Astrocyte of the spinal cord (primary cell): ENCODE measurements at regions not wholly inside any gene's neighbourhood (a gene's known extent, or its start where the extent isn't known, plus 50 kb on each side); places are given as distances from the start of the nearest gene placed in this dataset.
A peak's percentile ranks its signal among the peaks of the same experiment; 100 is the strongest.

ENCODE experiments used
- DNase-seq: peaks from one replicate; pipeline ENCODE4 v3.0.0; 2011; ENCODE audit warnings: low read depth, low spot score
- H3K4me3 ChIP-seq: 2 replicates; pipeline ENCODE4 v1.5.1; 2011; ENCODE audit warnings: low read depth, mild to moderate bottlenecking, low read length, moderate library complexity
- in situ Hi-C: cut with HindIII; loops from 2 replicates; pipeline ENCODE4 v1.10.0; 2017; ENCODE audit warnings: low sequenced_read_pairs
- TF ChIP-seq, protein P1 (sequence below): IDR thresholded peaks from 2 replicates; pipeline ENCODE4 v1.5.1; 2012; ENCODE audit warnings: low read depth, mild to moderate bottlenecking, low read length, inconsistent platforms

DNA sequence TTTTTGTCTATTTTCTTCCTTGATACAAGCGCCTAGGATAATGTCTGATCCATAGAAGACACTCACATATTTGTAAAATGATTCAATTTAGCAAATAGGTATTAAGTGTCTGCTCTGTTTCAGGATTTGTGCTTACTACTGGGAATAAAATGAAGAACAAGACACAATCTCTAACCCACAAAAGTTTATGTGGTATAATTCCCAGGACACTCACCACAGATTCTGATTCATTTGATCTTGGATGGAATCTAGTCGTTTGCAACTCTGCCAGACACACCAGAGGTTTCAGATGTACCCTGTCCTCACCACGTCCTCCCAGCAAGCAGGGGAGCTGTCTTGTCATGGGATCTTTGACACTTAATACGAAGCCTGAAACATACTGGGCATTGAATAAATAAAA is 208.3 kb downstream of the LRIG3 start:
- TF ChIP-seq, protein P1, sequence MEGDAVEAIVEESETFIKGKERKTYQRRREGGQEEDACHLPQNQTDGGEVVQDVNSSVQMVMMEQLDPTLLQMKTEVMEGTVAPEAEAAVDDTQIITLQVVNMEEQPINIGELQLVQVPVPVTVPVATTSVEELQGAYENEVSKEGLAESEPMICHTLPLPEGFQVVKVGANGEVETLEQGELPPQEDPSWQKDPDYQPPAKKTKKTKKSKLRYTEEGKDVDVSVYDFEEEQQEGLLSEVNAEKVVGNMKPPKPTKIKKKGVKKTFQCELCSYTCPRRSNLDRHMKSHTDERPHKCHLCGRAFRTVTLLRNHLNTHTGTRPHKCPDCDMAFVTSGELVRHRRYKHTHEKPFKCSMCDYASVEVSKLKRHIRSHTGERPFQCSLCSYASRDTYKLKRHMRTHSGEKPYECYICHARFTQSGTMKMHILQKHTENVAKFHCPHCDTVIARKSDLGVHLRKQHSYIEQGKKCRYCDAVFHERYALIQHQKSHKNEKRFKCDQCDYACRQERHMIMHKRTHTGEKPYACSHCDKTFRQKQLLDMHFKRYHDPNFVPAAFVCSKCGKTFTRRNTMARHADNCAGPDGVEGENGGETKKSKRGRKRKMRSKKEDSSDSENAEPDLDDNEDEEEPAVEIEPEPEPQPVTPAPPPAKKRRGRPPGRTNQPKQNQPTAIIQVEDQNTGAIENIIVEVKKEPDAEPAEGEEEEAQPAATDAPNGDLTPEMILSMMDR: no peak
- DNase-seq: peak; percentile 78
- in situ Hi-C loops: no loop called here
- no peak overlapping the region for H3K4me3 ChIP-seq

DNA sequence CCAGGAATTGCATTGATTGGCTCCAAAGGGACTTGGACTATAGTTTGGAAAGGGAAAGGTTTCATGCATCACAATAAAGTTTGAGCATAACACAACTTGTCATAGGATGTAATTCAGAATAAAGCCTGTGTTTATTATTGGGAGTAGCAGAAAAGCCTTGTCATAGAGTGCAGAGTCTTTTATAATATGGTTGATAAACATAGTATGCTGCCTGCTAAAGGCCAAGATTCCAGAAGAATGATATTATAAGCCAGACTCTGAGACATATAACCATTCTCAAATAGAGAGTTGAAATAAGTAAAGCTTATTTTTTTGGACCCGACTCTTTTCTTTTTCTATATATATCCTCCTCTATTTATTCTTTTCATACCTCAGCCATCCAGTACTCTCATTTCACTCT is 207.3 kb downstream of the LRIG3 start:
- in situ Hi-C loops: no loop called here
- no peak for DNase-seq

DNA sequence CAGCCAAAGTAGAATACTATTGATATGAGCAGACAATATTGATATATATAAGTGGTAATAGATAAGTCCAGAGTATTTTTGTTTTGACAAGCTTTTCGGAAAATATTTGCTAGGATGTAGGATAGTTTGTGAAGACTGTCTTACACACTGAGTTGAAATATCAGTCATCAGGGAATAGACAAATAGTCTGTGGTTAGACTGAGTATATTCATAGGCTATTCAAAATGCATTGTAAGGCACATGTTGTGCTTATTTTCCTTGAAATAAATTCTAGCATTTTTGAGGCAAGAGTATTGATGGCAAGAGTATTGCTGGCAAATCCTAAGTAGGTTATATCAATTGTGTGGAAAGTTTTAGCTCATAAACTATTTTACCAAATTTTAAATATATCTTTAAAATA is 201.1 kb downstream of the LRIG3 start:
- no peak overlapping the region for H3K4me3 ChIP-seq
- in situ Hi-C loops: no loop called here
- no peak for DNase-seq
- TF ChIP-seq, protein P1: no peak

More for the DNA sequence above, 207.3 kb downstream of the LRIG3 start:
- H3K4me3 ChIP-seq: no peak overlapping the region
- TF ChIP-seq, protein P1: no peak

DNA sequence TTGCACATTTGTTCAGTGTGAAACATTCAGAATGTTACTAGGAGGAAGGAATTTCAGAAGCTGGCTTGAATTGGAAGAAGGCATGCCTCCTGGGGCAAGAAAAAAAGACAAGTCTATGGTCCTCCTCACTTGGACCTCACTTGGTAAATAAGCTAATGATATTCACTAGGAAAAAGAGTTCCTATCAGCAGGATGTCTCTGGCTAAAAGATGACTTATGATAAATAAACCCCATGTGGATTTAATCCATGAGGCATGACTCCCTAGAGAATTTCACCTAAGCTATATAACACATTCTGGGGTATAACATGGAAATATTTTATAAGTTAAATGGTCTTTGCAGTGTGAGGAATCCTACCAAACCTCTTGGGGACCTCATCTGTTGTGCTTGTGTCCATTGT is 199.9 kb downstream of the LRIG3 start:
- in situ Hi-C loops: no loop called here
- DNase-seq: no peak
- TF ChIP-seq, protein P1: no peak
- H3K4me3 ChIP-seq: no peak overlapping the region

DNA sequence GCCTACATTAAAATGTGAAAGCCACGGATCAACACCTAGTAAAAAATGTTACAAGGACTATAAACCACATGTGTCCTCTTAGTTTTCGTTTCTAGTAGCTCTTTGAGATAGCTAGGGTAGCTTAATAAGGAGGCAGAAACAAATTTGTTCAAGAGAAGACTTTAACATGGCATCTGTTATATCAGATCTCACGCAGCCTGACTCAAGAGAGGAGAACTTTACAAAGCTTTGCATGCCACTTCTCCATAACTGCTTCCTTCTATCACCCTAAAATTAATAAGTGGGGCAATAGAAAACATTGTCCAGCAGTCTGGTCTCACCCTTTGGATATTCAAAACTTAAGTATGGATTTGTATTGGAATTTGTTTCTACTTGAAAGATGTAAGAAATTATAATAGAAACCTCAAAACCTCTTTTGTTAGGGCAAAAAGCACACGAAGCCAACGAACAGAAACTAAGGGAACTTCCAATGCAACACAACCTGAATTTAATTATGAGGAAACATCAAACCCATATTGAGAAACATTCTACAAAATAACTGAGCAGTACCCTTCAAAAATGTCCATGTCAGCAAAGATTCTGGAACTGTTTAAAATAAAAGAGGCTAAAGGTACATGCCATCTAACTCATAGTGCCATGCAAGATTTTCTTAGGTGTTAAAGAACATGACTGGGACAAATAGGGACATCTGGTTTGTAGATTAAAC is 194.8 kb downstream of the LRIG3 start:
- TF ChIP-seq, protein P1: no peak
- no peak for DNase-seq
- in situ Hi-C loops: no loop called here
- H3K4me3 ChIP-seq: no peak overlapping the region

DNA sequence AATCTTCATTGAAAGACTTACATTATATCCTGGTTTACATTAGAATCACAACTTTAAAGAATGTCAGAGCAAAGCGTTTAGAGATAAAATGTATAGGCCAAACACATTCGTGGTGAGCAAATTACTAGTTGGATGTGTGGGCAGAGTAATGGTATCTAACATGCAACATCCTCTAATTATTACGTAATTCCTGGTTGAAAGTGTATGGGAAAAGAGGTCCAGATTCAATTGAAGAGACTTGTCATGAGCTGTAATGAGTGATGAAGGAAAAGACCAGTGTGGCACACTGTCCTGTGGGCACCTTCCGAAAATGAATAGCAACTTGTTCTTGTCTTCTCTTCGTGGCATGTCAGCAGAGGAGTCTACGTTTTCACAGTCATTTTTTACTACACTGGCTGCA is 192.8 kb downstream of the LRIG3 start:
- in situ Hi-C loops: no loop called here
- TF ChIP-seq, protein P1: no peak
- no peak for DNase-seq
- no peak overlapping the region for H3K4me3 ChIP-seq
